Kidney epithelial cell (primary cell): ENCODE measurements at regions not wholly inside any gene's neighbourhood (a gene's known extent, or its start where the extent isn't known, plus 50 kb on each side); places are given as distances from the start of the nearest gene placed in this dataset.

Experiments used
- DNase-seq: peaks from one replicate; pipeline ENCODE4 v3.0.0-alpha.2; 2010; ENCODE audit warnings: low read depth
- H3K27me3 ChIP-seq: 2 replicates; pipeline ENCODE4 v1.6.0; 2011; ENCODE audit warnings: low read length; ENCODE audit not compliant: control insufficient read depth, insufficient read depth
- H3K36me3 ChIP-seq: 2 replicates; pipeline ENCODE4 v1.5.1; 2011; ENCODE audit warnings: low read length; ENCODE audit not compliant: control insufficient read depth, insufficient read depth
- H3K4me3 ChIP-seq: 2 replicates; pipeline ENCODE4 v1.5.1; 2011; ENCODE audit warnings: low read depth, mild to moderate bottlenecking, control low read depth, low read length
- TF ChIP-seq, protein P1 (sequence below): IDR thresholded peaks from 2 replicates; pipeline ENCODE4 v1.5.1; 2011; ENCODE audit warnings: mild to moderate bottlenecking, moderate library complexity, low read length, control low read depth, inconsistent platforms; ENCODE audit not compliant: insufficient read depth, poor library complexity, severe bottlenecking

DNA sequence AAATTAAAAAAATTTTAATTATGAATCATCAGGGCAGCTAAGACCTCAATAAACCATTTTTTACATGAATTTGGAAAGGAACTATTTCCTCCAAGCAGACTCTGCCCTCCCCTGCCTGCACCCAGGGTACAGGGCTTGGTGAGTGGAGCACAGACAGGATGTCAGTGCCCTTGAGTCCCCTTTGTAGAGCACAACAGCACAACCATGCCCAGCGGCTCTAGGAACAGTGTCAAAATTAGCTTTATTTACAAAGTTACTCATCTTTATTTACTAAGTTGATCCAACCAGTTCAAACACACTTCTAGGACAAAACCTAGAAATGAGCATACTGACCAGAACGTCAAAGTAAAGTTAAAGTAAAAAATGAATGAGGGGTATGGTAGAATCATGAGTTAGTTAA, 90.6 kb upstream of the TSC22D2 start:
- no peak for DNase-seq
- no peaks in the 10 kb centered on the region for H3K36me3 ChIP-seq
- H3K4me3 ChIP-seq, result no peak overlapping the region
- H3K27me3 ChIP-seq, result no peaks in the 10 kb centered on the region
- TF ChIP-seq, protein P1, sequence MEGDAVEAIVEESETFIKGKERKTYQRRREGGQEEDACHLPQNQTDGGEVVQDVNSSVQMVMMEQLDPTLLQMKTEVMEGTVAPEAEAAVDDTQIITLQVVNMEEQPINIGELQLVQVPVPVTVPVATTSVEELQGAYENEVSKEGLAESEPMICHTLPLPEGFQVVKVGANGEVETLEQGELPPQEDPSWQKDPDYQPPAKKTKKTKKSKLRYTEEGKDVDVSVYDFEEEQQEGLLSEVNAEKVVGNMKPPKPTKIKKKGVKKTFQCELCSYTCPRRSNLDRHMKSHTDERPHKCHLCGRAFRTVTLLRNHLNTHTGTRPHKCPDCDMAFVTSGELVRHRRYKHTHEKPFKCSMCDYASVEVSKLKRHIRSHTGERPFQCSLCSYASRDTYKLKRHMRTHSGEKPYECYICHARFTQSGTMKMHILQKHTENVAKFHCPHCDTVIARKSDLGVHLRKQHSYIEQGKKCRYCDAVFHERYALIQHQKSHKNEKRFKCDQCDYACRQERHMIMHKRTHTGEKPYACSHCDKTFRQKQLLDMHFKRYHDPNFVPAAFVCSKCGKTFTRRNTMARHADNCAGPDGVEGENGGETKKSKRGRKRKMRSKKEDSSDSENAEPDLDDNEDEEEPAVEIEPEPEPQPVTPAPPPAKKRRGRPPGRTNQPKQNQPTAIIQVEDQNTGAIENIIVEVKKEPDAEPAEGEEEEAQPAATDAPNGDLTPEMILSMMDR, result no peak

DNA sequence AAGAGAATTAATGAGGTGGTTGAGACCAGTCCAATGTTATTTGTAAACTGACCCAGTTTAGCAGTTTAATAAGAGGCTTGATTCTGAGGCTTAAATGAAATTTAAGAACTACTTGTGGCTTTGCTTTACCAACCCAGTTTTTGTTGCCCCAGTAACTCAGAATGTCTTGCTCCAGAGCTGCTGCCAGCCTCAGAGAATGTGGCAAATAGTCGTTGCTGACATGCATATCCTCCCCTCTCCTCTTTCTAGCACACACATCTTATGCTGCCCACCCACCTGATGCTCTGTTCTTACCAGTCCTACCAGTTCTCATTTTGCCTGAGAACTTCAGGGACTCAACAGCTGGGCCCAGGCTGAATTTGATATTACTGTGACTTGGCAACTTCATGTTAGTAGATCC, 92.4 kb upstream of the TSC22D2 start:
- H3K4me3 ChIP-seq, result no peak overlapping the region
- TF ChIP-seq, protein P1, result no peak
- H3K36me3 ChIP-seq, result no peaks in the 10 kb centered on the region
- DNase-seq, result no peak
- no peaks in the 10 kb centered on the region for H3K27me3 ChIP-seq

DNA sequence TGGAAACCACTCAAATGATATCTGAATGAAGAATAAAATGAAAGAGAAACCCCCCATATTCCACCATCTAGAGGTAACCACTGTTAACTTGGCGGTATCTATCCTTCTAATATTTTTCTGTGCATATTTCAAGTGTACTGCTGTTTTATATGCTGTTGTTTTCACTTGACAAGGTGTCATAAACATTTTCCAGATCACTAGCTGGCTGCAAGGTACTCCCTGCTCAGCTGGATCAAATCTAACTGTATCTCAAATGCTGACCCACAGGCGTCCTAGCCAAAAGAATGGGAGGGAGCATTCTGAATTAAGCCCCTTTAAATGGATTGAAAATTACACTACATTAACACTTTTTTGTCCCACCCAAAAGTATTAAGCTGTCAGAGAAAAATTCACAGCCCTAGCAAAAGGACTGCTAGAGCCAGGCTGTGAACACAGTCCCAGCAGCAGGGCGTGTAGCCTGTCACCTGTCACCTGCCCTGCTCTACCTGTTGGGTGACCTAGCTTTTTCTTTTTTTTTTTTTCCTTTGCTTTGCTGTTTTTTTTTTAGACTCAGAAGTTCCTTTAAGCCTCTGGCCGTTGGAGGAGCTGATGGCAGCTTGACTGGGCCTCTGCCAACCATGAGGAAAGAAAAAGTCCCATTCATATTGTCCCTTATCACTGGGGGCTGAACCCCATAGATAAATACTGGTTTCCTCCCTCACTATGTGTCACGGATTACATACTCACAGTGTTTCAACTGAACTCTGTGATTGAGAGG, 93.7 kb upstream of the TSC22D2 start:
- no peak for DNase-seq
- Histone ChIP-seq H3K36me3 (no peaks in the 10 kb centered on the region), H3K4me3 (no peak overlapping the region), H3K27me3 (no peaks in the 10 kb centered on the region)
- TF ChIP-seq, protein P1, result no peak

DNA sequence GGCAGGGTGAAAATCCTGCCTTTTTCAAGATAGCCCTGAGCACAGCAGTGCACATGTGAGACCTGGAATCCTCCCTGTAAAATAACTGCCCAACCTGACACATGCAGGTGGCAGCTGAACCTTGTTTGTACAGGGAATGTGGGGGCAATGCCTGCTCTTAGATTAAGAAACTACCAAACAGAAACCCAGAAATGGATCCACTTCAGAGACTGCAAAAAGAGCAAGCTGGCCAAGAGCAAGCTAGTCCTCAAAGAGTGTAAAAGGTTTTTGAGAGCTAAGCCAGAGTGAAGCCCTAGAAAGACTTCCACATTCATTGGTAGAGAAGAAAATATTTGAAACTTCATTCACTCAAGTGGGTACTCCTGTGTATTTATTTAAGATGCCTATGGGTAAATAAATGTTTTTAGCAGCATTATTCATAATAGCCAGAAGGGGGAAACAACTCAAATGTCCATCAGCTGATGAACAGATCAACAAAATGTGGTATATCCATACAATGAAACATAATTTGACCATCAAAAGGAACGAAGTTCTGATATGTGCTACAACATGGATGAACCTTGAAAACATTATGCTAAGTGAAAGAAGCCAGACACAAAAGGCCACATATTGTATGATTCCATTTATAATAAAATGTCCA, 96.0 kb upstream of the TSC22D2 start:
- TF ChIP-seq, protein P1, result no peak
- DNase-seq, result no peak
- no peaks in the 10 kb centered on the region for H3K36me3 ChIP-seq
- no peak overlapping the region for H3K4me3 ChIP-seq
- no peaks in the 10 kb centered on the region for H3K27me3 ChIP-seq

DNA sequence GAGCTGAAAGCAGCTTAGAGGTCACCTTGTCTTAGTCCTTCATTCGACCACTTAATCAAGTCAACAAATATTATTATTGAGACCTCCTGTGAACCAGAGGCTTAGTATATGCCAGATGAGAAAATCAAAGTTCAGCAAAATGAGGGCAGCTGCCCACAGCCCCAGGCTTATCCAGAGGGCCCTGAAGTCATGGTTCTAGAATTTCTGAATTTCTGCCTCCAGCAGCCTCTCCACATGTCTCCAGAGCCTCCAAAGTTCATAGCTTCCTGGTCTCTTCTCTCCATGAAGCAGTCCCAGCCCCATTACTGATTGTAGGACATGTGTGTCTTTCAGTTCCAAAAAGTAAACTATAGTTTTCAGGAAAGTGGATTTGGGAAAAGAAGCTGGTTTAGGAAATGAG, 96.9 kb upstream of the TSC22D2 start:
- no peak for DNase-seq
- H3K4me3 ChIP-seq, result no peak overlapping the region
- no peaks in the 10 kb centered on the region for H3K27me3 ChIP-seq
- TF ChIP-seq, protein P1, result no peak
- no peaks in the 10 kb centered on the region for H3K36me3 ChIP-seq

DNA sequence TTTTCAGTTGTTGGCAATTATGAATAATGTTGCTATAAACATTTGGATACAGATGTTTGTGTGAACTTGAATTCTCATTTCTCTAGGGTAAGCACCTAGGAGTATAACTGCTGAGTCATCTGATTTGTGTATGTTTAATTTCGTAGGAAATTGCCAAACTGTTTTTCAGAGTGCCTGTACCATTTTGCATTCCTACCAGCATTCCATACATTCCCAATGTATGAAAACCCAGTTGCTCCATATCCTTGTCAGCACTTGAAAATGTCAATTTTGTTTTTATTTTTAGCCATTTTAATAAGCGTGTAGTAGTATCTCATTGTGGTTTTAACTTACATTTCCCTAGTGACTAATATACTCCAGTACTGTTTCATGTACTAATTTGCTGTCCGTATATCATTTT, 98.5 kb upstream of the TSC22D2 start:
- TF ChIP-seq, protein P1, result no peak
- DNase-seq, result no peak
- H3K27me3 ChIP-seq, result no peaks in the 10 kb centered on the region
- no peak overlapping the region for H3K4me3 ChIP-seq
- no peaks in the 10 kb centered on the region for H3K36me3 ChIP-seq
